NT2/D1 (cell line): ENCODE measurements at regions not wholly inside any gene's neighbourhood (a gene's known extent, or its start where the extent isn't known, plus 50 kb on each side); places are given as distances from the start of the nearest gene placed in this dataset.

Source experiments
- DNase-seq: peaks from one replicate; pipeline ENCODE4 v3.0.0-alpha.2; 2011; ENCODE audit warnings: low read depth, low spot score
- H3K27me3 ChIP-seq: 2 replicates; pipeline ENCODE4 v1.6.0; 2011; ENCODE audit warnings: mild to moderate bottlenecking; ENCODE audit not compliant: insufficient read length, insufficient read depth
- H3K36me3 ChIP-seq: 2 replicates; pipeline ENCODE4 v1.6.1; 2011; ENCODE audit warnings: mild to moderate bottlenecking, low read length, mixed read lengths; ENCODE audit not compliant: insufficient read depth, insufficient read length
- H3K4me1 ChIP-seq: 2 replicates; pipeline ENCODE4 v1.5.1; 2011; ENCODE audit not compliant: insufficient read depth, insufficient read length
- H3K4me3 ChIP-seq: 2 replicates; pipeline ENCODE4 v1.5.1; 2011; ENCODE audit warnings: low read depth; ENCODE audit not compliant: insufficient read length
- H3K9ac ChIP-seq: 2 replicates; pipeline ENCODE4 v1.6.0; 2011; ENCODE audit warnings: low read depth; ENCODE audit not compliant: insufficient read length
- H3K9me3 ChIP-seq: 2 replicates; pipeline ENCODE4 v1.5.1; 2011; ENCODE audit warnings: mild to moderate bottlenecking, low read length; ENCODE audit not compliant: insufficient read depth
- SUZ12 ChIP-seq: IDR thresholded peaks from 2 replicates; pipeline ENCODE4 v1.6.1; 2011; ENCODE audit not compliant: insufficient read length, insufficient read depth; ENCODE audit errors: extremely low read depth
- YY1 ChIP-seq: IDR thresholded peaks from 2 replicates; pipeline ENCODE4 v1.6.1; 2011; ENCODE audit not compliant: insufficient read length, insufficient read depth
- ZNF274 ChIP-seq: IDR thresholded peaks from 2 replicates; pipeline ENCODE4 v1.6.1; 2011; ENCODE audit warnings: mild to moderate bottlenecking, low read depth, low read length

- H3K4me1 ChIP-seq, result no peaks in the 10 kb centered on the region
- H3K36me3 ChIP-seq, result no peaks in the 10 kb centered on the region
- no peak overlapping the region for H3K4me3 ChIP-seq
- no peak for TF ChIP-seq ZNF274
- H3K27me3 ChIP-seq, result no peaks in the 10 kb centered on the region
- no peak for DNase-seq
- 0 out of 2 replicates have a peak, but pooled peaks cover 1% of the 10 kb centered on the region for H3K9me3 ChIP-seq
- no peak overlapping the region for H3K9ac ChIP-seq
Measured at GRCh38 chr14:53389202-53389601, 236.1 kb upstream of the DDHD1 start.

- Histone ChIP-seq H3K4me1 (no peaks in the 10 kb centered on the region), H3K9me3 (no peaks in the 10 kb centered on the region), H3K4me3 (no peak overlapping the region), H3K9ac (no peak overlapping the region), H3K36me3 (no peaks in the 10 kb centered on the region), H3K27me3 (no peaks in the 10 kb centered on the region)
- TF ChIP-seq YY1 (no peak), ZNF274 (no peak), SUZ12 (no peak)
- DNase-seq, result no peak
Measured at GRCh38 chr14:53386362-53386761, 233.2 kb upstream of the DDHD1 start.

- TF ChIP-seq ZNF274, result no peak
- no peak for TF ChIP-seq YY1
- no peak for TF ChIP-seq SUZ12
- DNase-seq, result no peak
- H3K9ac ChIP-seq, result no peak overlapping the region
- H3K4me3 ChIP-seq, result no peak overlapping the region
- H3K4me1 ChIP-seq, result no peaks in the 10 kb centered on the region
- H3K36me3 ChIP-seq, result no peaks in the 10 kb centered on the region
- H3K27me3 ChIP-seq, result no peaks in the 10 kb centered on the region
- H3K9me3 ChIP-seq, result no peaks in the 10 kb centered on the region
Measured at GRCh38 chr14:53384536-53384935, 231.4 kb upstream of the DDHD1 start.

DNA sequence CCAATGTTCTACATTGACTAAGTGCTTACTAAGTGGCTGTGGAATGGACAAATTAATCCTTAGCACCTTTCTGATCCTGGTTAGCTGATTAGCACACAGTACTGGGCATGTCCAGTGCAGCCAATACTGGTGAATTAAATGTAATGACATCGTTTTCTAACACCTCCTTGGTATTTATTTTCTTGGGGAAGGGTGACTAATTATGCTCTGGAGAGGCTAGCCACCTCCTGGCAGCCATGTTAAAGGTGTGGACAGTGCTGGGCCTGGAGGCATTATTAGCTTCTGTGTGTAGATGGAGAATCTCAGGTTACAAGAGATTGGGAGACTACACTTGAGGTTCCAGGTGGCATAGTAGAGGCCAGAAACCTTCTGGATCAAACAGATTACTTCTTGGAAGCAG, 230.9 kb upstream of the DDHD1 start:
- Histone ChIP-seq H3K4me1 (no peaks in the 10 kb centered on the region), H3K27me3 (no peaks in the 10 kb centered on the region), H3K36me3 (no peaks in the 10 kb centered on the region), H3K9ac (no peak overlapping the region), H3K4me3 (no peak overlapping the region), H3K9me3 (no peaks in the 10 kb centered on the region)
- TF ChIP-seq YY1 (no peak), SUZ12 (no peak), ZNF274 (no peak)
- DNase-seq, result no peak

DNA sequence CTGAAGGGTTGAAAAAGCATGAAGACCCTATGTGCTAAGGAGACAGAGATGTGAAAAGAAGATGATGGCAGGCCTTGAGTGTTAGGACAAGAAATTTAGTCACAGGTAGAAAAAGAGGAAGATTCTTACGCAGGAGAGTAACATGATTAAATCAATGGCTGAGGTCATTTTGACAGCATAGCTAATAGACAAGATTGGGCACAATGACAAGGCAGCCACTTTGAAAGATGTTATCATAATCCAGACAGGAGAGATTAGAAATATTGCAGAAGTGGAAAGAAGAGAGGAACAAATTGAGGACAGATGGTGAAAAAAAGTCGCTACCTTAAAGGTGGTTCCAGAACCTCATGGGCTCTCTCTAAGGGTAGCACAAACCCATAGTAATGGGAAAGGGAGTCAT, 228.8 kb upstream of the DDHD1 start:
- no peak for DNase-seq
- H3K27me3 ChIP-seq, result no peaks in the 10 kb centered on the region
- H3K9ac ChIP-seq, result no peak overlapping the region
- no peak for TF ChIP-seq SUZ12
- no peak for TF ChIP-seq ZNF274
- TF ChIP-seq YY1, result no peak
- no peaks in the 10 kb centered on the region for H3K36me3 ChIP-seq
- H3K9me3 ChIP-seq, result no peaks in the 10 kb centered on the region
- no peaks in the 10 kb centered on the region for H3K4me1 ChIP-seq
- no peak overlapping the region for H3K4me3 ChIP-seq

- no peak overlapping the region for H3K9ac ChIP-seq
- TF ChIP-seq ZNF274 (no peak), YY1 (no peak), SUZ12 (no peak)
- no peak for DNase-seq
- no peaks in the 10 kb centered on the region for H3K4me1 ChIP-seq
- H3K9me3 ChIP-seq, result no peaks in the 10 kb centered on the region
- H3K4me3 ChIP-seq, result no peak overlapping the region
- H3K27me3 ChIP-seq, result no peaks in the 10 kb centered on the region
- H3K36me3 ChIP-seq, result no peaks in the 10 kb centered on the region
Measured at GRCh38 chr14:53380867-53381225, 227.7 kb upstream of the DDHD1 start.

GRCh38 chr14:53380052-53380866, 227.1 kb upstream of the DDHD1 start:
- Histone ChIP-seq H3K9me3 (no peaks in the 10 kb centered on the region), H3K36me3 (no peaks in the 10 kb centered on the region), H3K27me3 (no peaks in the 10 kb centered on the region), H3K9ac (no peak overlapping the region), H3K4me3 (no peak overlapping the region), H3K4me1 (no peaks in the 10 kb centered on the region)
- no peak for TF ChIP-seq SUZ12
- no peak for TF ChIP-seq ZNF274
- TF ChIP-seq YY1, result no peak
- DNase-seq, result no peak
